ENCODE measurements at regions not wholly inside any gene's neighbourhood (a gene's known extent, or its start where the extent isn't known, plus 50 kb on each side); places are given as distances from the start of the nearest gene placed in this dataset.

DNA sequence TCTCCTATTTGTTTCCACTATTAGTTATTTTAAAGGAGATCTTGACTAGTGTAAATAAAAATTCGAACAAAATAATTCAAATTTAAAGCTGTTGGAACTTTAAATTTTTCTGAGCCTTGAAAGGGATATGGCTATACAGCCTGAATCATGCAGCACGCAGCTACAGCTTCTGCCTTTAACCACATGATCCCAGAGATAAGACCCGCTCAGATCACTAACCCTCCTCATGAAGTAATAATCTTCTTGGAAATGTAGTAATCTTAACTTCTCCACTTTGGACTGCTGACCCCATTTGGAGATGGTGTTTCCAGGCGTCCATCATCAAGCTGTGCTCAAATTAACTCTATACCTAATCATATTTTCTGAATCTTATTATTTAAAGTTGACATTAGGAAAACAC, 336.6 kb downstream of the DSC3 start:
- H3K27me3 ChIP-seq (ENCODE audit: control insufficient read depth, extremely low read depth, insufficient read depth, low read length), result no peaks in the 10 kb centered on the region
- no peak for TF ChIP-seq EZH2 (IDR thresholded peaks at IDR 0.05; ENCODE audit: low read length)
- TF ChIP-seq, protein P1, sequence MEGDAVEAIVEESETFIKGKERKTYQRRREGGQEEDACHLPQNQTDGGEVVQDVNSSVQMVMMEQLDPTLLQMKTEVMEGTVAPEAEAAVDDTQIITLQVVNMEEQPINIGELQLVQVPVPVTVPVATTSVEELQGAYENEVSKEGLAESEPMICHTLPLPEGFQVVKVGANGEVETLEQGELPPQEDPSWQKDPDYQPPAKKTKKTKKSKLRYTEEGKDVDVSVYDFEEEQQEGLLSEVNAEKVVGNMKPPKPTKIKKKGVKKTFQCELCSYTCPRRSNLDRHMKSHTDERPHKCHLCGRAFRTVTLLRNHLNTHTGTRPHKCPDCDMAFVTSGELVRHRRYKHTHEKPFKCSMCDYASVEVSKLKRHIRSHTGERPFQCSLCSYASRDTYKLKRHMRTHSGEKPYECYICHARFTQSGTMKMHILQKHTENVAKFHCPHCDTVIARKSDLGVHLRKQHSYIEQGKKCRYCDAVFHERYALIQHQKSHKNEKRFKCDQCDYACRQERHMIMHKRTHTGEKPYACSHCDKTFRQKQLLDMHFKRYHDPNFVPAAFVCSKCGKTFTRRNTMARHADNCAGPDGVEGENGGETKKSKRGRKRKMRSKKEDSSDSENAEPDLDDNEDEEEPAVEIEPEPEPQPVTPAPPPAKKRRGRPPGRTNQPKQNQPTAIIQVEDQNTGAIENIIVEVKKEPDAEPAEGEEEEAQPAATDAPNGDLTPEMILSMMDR (optimal IDR thresholded peaks at IDR 0.05 in 1 of 3, IDR thresholded peaks at IDR 0.05 in 1 of 3, conservative IDR thresholded peaks at IDR 0.05 in 1 of 3; ENCODE audit: extremely low read depth in 1 of 3, insufficient read depth in 2 of 3, low read length in 3 of 3), result no peak
- DNase-seq (ENCODE audit: low read depth, low spot score) (no peak), FAIRE-seq (no peak)
- H3K4me2 ChIP-seq (ENCODE audit: control insufficient read depth, extremely low read depth, insufficient read depth, low read depth, low read length), result no peak overlapping the region
- no peaks in the 10 kb centered on the region for H3K79me2 ChIP-seq (ENCODE audit: control insufficient read depth, insufficient read depth, low read length)
- H3K4me1 ChIP-seq (ENCODE audit: control insufficient read depth, extremely low read depth, insufficient read depth, low read length), result no peaks in the 10 kb centered on the region
- H3K9ac ChIP-seq (ENCODE audit: control insufficient read depth, extremely low read depth, insufficient read depth, low read length), result no peak overlapping the region
- no peaks in the 10 kb centered on the region for H3K36me3 ChIP-seq (ENCODE audit: control insufficient read depth in 2 of 2, extremely low read depth in 1 of 2, insufficient read depth in 2 of 2, low read length in 2 of 2)
- no peaks in the 10 kb centered on the region for H3K9me3 ChIP-seq (ENCODE audit: control insufficient read depth, low read depth, low read length)
- H2AFZ ChIP-seq (ENCODE audit: control insufficient read depth, low read length), result no peak overlapping the region
- H4K20me1 ChIP-seq (ENCODE audit: control insufficient read depth, extremely low read depth, insufficient read depth, low read length), result no peaks in the 10 kb centered on the region
- dilution Hi-C loops (cut with MboI; ENCODE audit: extremely low pct_ligation_motif_present, low sequenced_read_pairs), result no loop called here
- no peak overlapping the region for H3K27ac ChIP-seq (ENCODE audit: control insufficient read depth, insufficient read depth, low read length)
- no peak overlapping the region for H3K4me3 ChIP-seq (ENCODE audit: control insufficient read depth in 2 of 3, extremely low read depth in 1 of 3, insufficient read depth in 2 of 3, low read depth in 1 of 3, low read length in 3 of 3)
- no peaks in the 10 kb centered on the region for H3K9me1 ChIP-seq (ENCODE audit: control insufficient read depth, extremely low read depth, insufficient read depth, low read length)

DNA sequence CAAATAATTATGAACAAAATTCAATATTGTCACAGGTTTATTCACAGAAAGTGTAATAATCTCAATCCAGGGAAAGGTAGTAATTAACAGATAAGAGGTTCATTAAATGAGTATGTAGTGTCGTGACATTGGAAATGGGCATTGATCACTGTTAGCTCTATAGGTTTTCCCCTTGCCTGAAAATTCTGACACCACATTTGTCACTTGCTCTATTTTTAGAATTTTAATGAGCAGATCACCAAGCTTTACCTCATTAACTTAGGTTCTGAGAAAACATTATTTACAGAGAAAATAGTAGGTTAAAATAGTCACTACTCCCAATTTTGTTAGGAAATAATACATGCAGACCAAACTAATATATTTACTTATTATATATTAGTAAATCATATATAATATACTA, 344.0 kb downstream of the DSC3 start:
- no peak for FAIRE-seq
- Histone ChIP-seq H3K36me3 (ENCODE audit: control insufficient read depth in 2 of 2, extremely low read depth in 1 of 2, insufficient read depth in 2 of 2, low read length in 2 of 2) (no peaks in the 10 kb centered on the region), H2AFZ (ENCODE audit: control insufficient read depth, low read length) (no peak overlapping the region)

More for the DNA sequence above, 344.0 kb downstream of the DSC3 start:
- no peaks in the 10 kb centered on the region for H3K4me1 ChIP-seq (ENCODE audit: control insufficient read depth, extremely low read depth, insufficient read depth, low read length)
- H3K27me3 ChIP-seq (ENCODE audit: control insufficient read depth, extremely low read depth, insufficient read depth, low read length), result no peaks in the 10 kb centered on the region
- DNase-seq (ENCODE audit: low read depth, low spot score), result no peak
- no peaks in the 10 kb centered on the region for H3K9me1 ChIP-seq (ENCODE audit: control insufficient read depth, extremely low read depth, insufficient read depth, low read length)
- no peak overlapping the region for H3K9ac ChIP-seq (ENCODE audit: control insufficient read depth, extremely low read depth, insufficient read depth, low read length)
- H3K27ac ChIP-seq (ENCODE audit: control insufficient read depth, insufficient read depth, low read length), result no peak overlapping the region
- H4K20me1 ChIP-seq (ENCODE audit: control insufficient read depth, extremely low read depth, insufficient read depth, low read length), result no peaks in the 10 kb centered on the region
- TF ChIP-seq EZH2 (IDR thresholded peaks at IDR 0.05; ENCODE audit: low read length), result no peak
- TF ChIP-seq, protein P1 (optimal IDR thresholded peaks at IDR 0.05 in 1 of 3, IDR thresholded peaks at IDR 0.05 in 1 of 3, conservative IDR thresholded peaks at IDR 0.05 in 1 of 3; ENCODE audit: extremely low read depth in 1 of 3, insufficient read depth in 2 of 3, low read length in 3 of 3), result no peak
- no peaks in the 10 kb centered on the region for H3K79me2 ChIP-seq (ENCODE audit: control insufficient read depth, insufficient read depth, low read length)
- dilution Hi-C loops (cut with MboI; ENCODE audit: extremely low pct_ligation_motif_present, low sequenced_read_pairs), result no loop called here
- H3K4me2 ChIP-seq (ENCODE audit: control insufficient read depth, extremely low read depth, insufficient read depth, low read depth, low read length), result no peak overlapping the region
- no peaks in the 10 kb centered on the region for H3K9me3 ChIP-seq (ENCODE audit: control insufficient read depth, low read depth, low read length)
- no peak overlapping the region for H3K4me3 ChIP-seq (ENCODE audit: control insufficient read depth in 2 of 3, extremely low read depth in 1 of 3, insufficient read depth in 2 of 3, low read depth in 1 of 3, low read length in 3 of 3)

Data from keratinocyte (primary cell).